Smooth muscle cell (in vitro differentiated cells): ENCODE measurements at regions not wholly inside any gene's neighbourhood (a gene's known extent, or its start where the extent isn't known, plus 50 kb on each side); places are given as distances from the start of the nearest gene placed in this dataset.
"Not testable (repeated sequence)": the region's sequence is repeated elsewhere in the genome, so short reads cannot be mapped to it uniquely, and the experiment has no call there.

ENCODE experiments used
- DNase-seq: peaks from one replicate; lab custom pipeline; 2025; ENCODE audit not compliant: unreplicated experiment; lab: John Stamatoyannopoulos, UW
- H2AFZ ChIP-seq: fragments of 200-600 bp; sonication (generic); 2 replicates; pipeline ENCODE4 v1.6.0; 2016; ENCODE audit warnings: antibody characterized with exemption, low read depth, mild to moderate bottlenecking
- H3F3A ChIP-seq: fragments of 200-600 bp; sonication (generic); 2 replicates; pipeline ENCODE4 v1.6.0; 2017; ENCODE audit warnings: antibody characterized with exemption, low read depth
- H3K27ac ChIP-seq: fragments of 200-600 bp; sonication (generic); 2 replicates; pipeline ENCODE4 v1.5.1; 2016; ENCODE audit warnings: low read depth, mild to moderate bottlenecking
- H3K27me3 ChIP-seq: fragments of 200-600 bp; sonication (generic); 2 replicates; pipeline ENCODE4 v1.6.1; 2016; ENCODE audit warnings: low read depth, mild to moderate bottlenecking
- H3K36me3 ChIP-seq: fragments of 200-600 bp; sonication (generic); 2 replicates; pipeline ENCODE4 v1.5.1; 2016; ENCODE audit warnings: low read depth
- H3K4me1 ChIP-seq: fragments of 200-600 bp; sonication (generic); 2 replicates; pipeline ENCODE4 v1.5.1; 2016; ENCODE audit warnings: low read depth
- H3K4me2 ChIP-seq: fragments of 200-600 bp; sonication (generic); 2 replicates; pipeline ENCODE4 v1.6.0; 2016; ENCODE audit warnings: mild to moderate bottlenecking
- H3K4me3 ChIP-seq: fragments of 200-600 bp; sonication (generic); 2 replicates; pipeline ENCODE4 v1.5.1; 2016; ENCODE audit warnings: mild to moderate bottlenecking
- H3K79me2 ChIP-seq: fragments of 200-600 bp; sonication (generic); 2 replicates; pipeline ENCODE4 v1.6.0; 2016; ENCODE audit warnings: low read depth, mild to moderate bottlenecking
- H3K9ac ChIP-seq: fragments of 200-600 bp; sonication (generic); 2 replicates; pipeline ENCODE4 v1.6.0; 2016; ENCODE audit warnings: low read depth
- H3K9me3 ChIP-seq: fragments of 200-600 bp; sonication (generic); replicated peaks from 2 replicates; pipeline ENCODE4 v1.5.1; 2016; ENCODE audit warnings: low read depth
- H4K20me1 ChIP-seq: fragments of 200-600 bp; sonication (generic); 2 replicates; pipeline ENCODE4 v1.6.0; 2016; ENCODE audit warnings: low read depth
- WGBS: methylation state at CpG from one replicate; pipeline ENCODE4 v1.1.7; 2016; ENCODE audit warnings: low lambda C conversion rate; 5-methylcytosine and 5-hydroxymethylcytosine counted together

GRCh38 chr17:46460129-46460528 is 52.1 kb upstream of the LRRC37A2 start:
- H3F3A ChIP-seq = not testable (repeated sequence)

GRCh38 chr17:46455069-46455468 is 57.2 kb upstream of the LRRC37A2 start:
- not testable (repeated sequence) for H3K9me3 ChIP-seq, H3K27me3 ChIP-seq, H3K36me3 ChIP-seq, H2AFZ ChIP-seq, H4K20me1 ChIP-seq, H3K9ac ChIP-seq, H3K4me1 ChIP-seq, H3K79me2 ChIP-seq, H3K4me2 ChIP-seq, H3K27ac ChIP-seq, H3K4me3 ChIP-seq, DNase-seq, H3F3A ChIP-seq
- WGBS = no CpG with 5 or more reads among the region's 2 CpGs

More at GRCh38 chr17:46460129-46460528, 52.1 kb upstream of the LRRC37A2 start:
- H3K4me2 ChIP-seq, H3K36me3 ChIP-seq, H3K9ac ChIP-seq, DNase-seq, H2AFZ ChIP-seq, H3K4me3 ChIP-seq, H3K27ac ChIP-seq, H3K27me3 ChIP-seq, H4K20me1 ChIP-seq, H3K79me2 ChIP-seq, H3K9me3 ChIP-seq, H3K4me1 ChIP-seq: not testable (repeated sequence)

- not testable (repeated sequence) for H3K9ac ChIP-seq, H3K4me2 ChIP-seq, H3K27me3 ChIP-seq, H2AFZ ChIP-seq, H3K4me1 ChIP-seq, H3K36me3 ChIP-seq, H3K4me3 ChIP-seq, H3K9me3 ChIP-seq, H3F3A ChIP-seq, DNase-seq, H4K20me1 ChIP-seq, H3K27ac ChIP-seq, H3K79me2 ChIP-seq
Observed at GRCh38 chr17:46454572-46454971, 57.7 kb upstream of the LRRC37A2 start.

- H3K27ac ChIP-seq, H3K79me2 ChIP-seq, H3F3A ChIP-seq, H2AFZ ChIP-seq, H4K20me1 ChIP-seq, H3K9me3 ChIP-seq, H3K4me2 ChIP-seq, H3K27me3 ChIP-seq, H3K9ac ChIP-seq, H3K4me3 ChIP-seq, H3K4me1 ChIP-seq, DNase-seq, H3K36me3 ChIP-seq: not testable (repeated sequence)
- no CpG with 5 or more reads among the region's 4 CpGs for WGBS
Observed at GRCh38 chr17:46453077-46453476, 59.2 kb upstream of the LRRC37A2 start.

- no CpG with 5 or more reads among the region's 2 CpGs for WGBS
- H3K4me3 ChIP-seq, H4K20me1 ChIP-seq, H3K9me3 ChIP-seq, H3K4me2 ChIP-seq, H3F3A ChIP-seq, H3K79me2 ChIP-seq, H3K4me1 ChIP-seq, DNase-seq, H3K27ac ChIP-seq, H3K27me3 ChIP-seq, H2AFZ ChIP-seq, H3K9ac ChIP-seq, H3K36me3 ChIP-seq: not testable (repeated sequence)
Observed at GRCh38 chr17:46445849-46446248, 66.4 kb upstream of the LRRC37A2 start.

- not testable (repeated sequence) for H3K36me3 ChIP-seq, H3K27ac ChIP-seq, H3K4me2 ChIP-seq, DNase-seq, H2AFZ ChIP-seq, H3K79me2 ChIP-seq, H3K9ac ChIP-seq, H4K20me1 ChIP-seq, H3K4me1 ChIP-seq, H3K9me3 ChIP-seq, H3K27me3 ChIP-seq, H3F3A ChIP-seq, H3K4me3 ChIP-seq
- no CpG with 5 or more reads among the region's 1 CpG for WGBS
Observed at GRCh38 chr17:46445411-46445810, 66.9 kb upstream of the LRRC37A2 start.

GRCh38 chr17:46442153-46442552 is 70.1 kb upstream of the LRRC37A2 start:
- no CpG with 5 or more reads among the region's 4 CpGs for WGBS
- H3K9ac ChIP-seq, H3F3A ChIP-seq, H3K4me3 ChIP-seq, H3K27me3 ChIP-seq, DNase-seq, H2AFZ ChIP-seq, H3K27ac ChIP-seq, H3K79me2 ChIP-seq, H4K20me1 ChIP-seq, H3K4me2 ChIP-seq, H3K36me3 ChIP-seq, H3K4me1 ChIP-seq, H3K9me3 ChIP-seq: not testable (repeated sequence)

- not testable (repeated sequence) for H3K4me3 ChIP-seq, H3K27me3 ChIP-seq, H3K79me2 ChIP-seq, H3K36me3 ChIP-seq, H3K9ac ChIP-seq, H2AFZ ChIP-seq, H3F3A ChIP-seq, H3K27ac ChIP-seq, H3K4me2 ChIP-seq, H4K20me1 ChIP-seq, H3K4me1 ChIP-seq, DNase-seq, H3K9me3 ChIP-seq
- WGBS = no CpG with 5 or more reads among the region's 5 CpGs
Observed at GRCh38 chr17:46440665-46441064, 71.6 kb upstream of the LRRC37A2 start.

- H3K36me3 ChIP-seq, H3K9me3 ChIP-seq, DNase-seq, H3K9ac ChIP-seq, H4K20me1 ChIP-seq, H3F3A ChIP-seq, H2AFZ ChIP-seq, H3K27me3 ChIP-seq, H3K79me2 ChIP-seq, H3K4me3 ChIP-seq, H3K4me2 ChIP-seq, H3K4me1 ChIP-seq, H3K27ac ChIP-seq: not testable (repeated sequence)
- no CpG with 5 or more reads among the region's 7 CpGs for WGBS
Observed at GRCh38 chr17:46434450-46435062, 73.0 kb upstream of the ARL17B start.
